Peyer's patch (tissue), 4 donors: ENCODE measurements at regions not wholly inside any gene's neighbourhood (a gene's known extent, or its start where the extent isn't known, plus 50 kb on each side); places are given as distances from the start of the nearest gene placed in this dataset.

Experiments
- DNase-seq, 3 donors: peaks; one replicate each; pipeline ENCODE4 v3.0.0-alpha.2; 2017 to 2019
- H3K27ac ChIP-seq, 4 donors: fragments of 200-600 bp; sonication (generic); one replicate each; pipeline ENCODE4 v1.5.1; 2016 to 2019
- H3K27me3 ChIP-seq, 2 donors: fragments of 200-600 bp; sonication (generic); one replicate each; pipeline ENCODE4 v1.5.1; 2019
- H3K36me3 ChIP-seq, 3 donors: fragments of 200-600 bp; sonication (generic); one replicate each; pipeline ENCODE4 v1.5.1; 2016 to 2019
- H3K4me1 ChIP-seq, 4 donors: fragments of 200-600 bp; sonication (generic); one replicate each; pipeline ENCODE4 v1.5.1; 2016 to 2019
- H3K4me3 ChIP-seq, 4 donors: fragments of 200-600 bp; sonication (generic); 1 replicate in 3 of 4; 2 replicates in 1 of 4; pipeline ENCODE4 v1.5.1; 2016 to 2019; ENCODE audit warnings: mild to moderate bottlenecking in 1 of 4
- H3K9me3 ChIP-seq, 4 donors: fragments of 200-600 bp; sonication (generic); one replicate each; pipeline ENCODE4 v1.5.1; 2016 to 2019; ENCODE audit warnings: mild to moderate bottlenecking in 1 of 4
- CTCF ChIP-seq, 6 experiments: fragments of 450-650 bp in 4 of 6; fragments of 200-600 bp in 2 of 6; sonication (generic) in 1 of 6; IDR thresholded peaks; one replicate each; pipeline ENCODE4 v1.5.1; 2017 to 2019; ENCODE audit warnings: antibody characterized with exemption in 6 of 6, mild to moderate bottlenecking in 3 of 6, moderate library complexity in 1 of 6
- POLR2A ChIP-seq, 2 donors: fragments of 450-650 bp; IDR thresholded peaks; one replicate each; pipeline ENCODE4 v1.5.1; 2017; ENCODE audit warnings: antibody characterized with exemption in 2 of 2, mild to moderate bottlenecking in 2 of 2, moderate library complexity in 2 of 2

GRCh38 chr10:129308953-129309564 lies 158.0 kb upstream of the MGMT start:
- TF ChIP-seq POLR2A (IDR thresholded peaks at IDR 0.05): no peak
- TF ChIP-seq CTCF (IDR thresholded peaks at IDR 0.05): no peak
- H3K27ac ChIP-seq: no peak overlapping the region
- no peak overlapping the region for H3K4me3 ChIP-seq
- H3K27me3 ChIP-seq: no peaks in the 10 kb centered on the region
- no peaks in the 10 kb centered on the region for H3K4me1 ChIP-seq
- DNase-seq: no peak
- H3K36me3 ChIP-seq: no peaks in the 10 kb centered on the region
- H3K9me3 ChIP-seq: no peaks in the 10 kb centered on the region

GRCh38 chr10:129309565-129309964 lies 157.5 kb upstream of the MGMT start:
- H3K9me3 ChIP-seq: no peaks in the 10 kb centered on the region

GRCh38 chr10:129310881-129311280 lies 156.2 kb upstream of the MGMT start:
- Histone ChIP-seq H3K9me3 (no peaks in the 10 kb centered on the region), H3K4me3 (no peak overlapping the region), H3K36me3 (no peaks in the 10 kb centered on the region), H3K27ac (no peak overlapping the region), H3K4me1 (no peaks in the 10 kb centered on the region), H3K27me3 (no peaks in the 10 kb centered on the region)
- TF ChIP-seq CTCF (IDR thresholded peaks at IDR 0.05) (no peak), POLR2A (IDR thresholded peaks at IDR 0.05) (no peak)
- DNase-seq: no peak

More at GRCh38 chr10:129309565-129309964, 157.5 kb upstream of the MGMT start:
- Histone ChIP-seq H3K4me1 (no peaks in the 10 kb centered on the region), H3K36me3 (no peaks in the 10 kb centered on the region), H3K4me3 (no peak overlapping the region), H3K27ac (no peak overlapping the region), H3K27me3 (no peaks in the 10 kb centered on the region)
- no peak for DNase-seq
- TF ChIP-seq POLR2A (IDR thresholded peaks at IDR 0.05): no peak
- TF ChIP-seq CTCF (IDR thresholded peaks at IDR 0.05): no peak

- TF ChIP-seq POLR2A (IDR thresholded peaks at IDR 0.05): no peak
Observed at GRCh38 chr10:129319934-129320333, 147.1 kb upstream of the MGMT start.

GRCh38 chr10:129320340-129320739 lies 146.7 kb upstream of the MGMT start:
- DNase-seq: no peak
- no peaks in the 10 kb centered on the region for H3K27me3 ChIP-seq
- no peaks in the 10 kb centered on the region for H3K4me1 ChIP-seq
- TF ChIP-seq POLR2A (IDR thresholded peaks at IDR 0.05): no peak
- TF ChIP-seq CTCF (IDR thresholded peaks at IDR 0.05): no peak
- H3K9me3 ChIP-seq: no peaks in the 10 kb centered on the region
- no peak overlapping the region for H3K4me3 ChIP-seq
- H3K27ac ChIP-seq: no peak overlapping the region
- H3K36me3 ChIP-seq: no peaks in the 10 kb centered on the region

More at GRCh38 chr10:129319934-129320333, 147.1 kb upstream of the MGMT start:
- Histone ChIP-seq H3K9me3 (no peaks in the 10 kb centered on the region), H3K36me3 (no peaks in the 10 kb centered on the region), H3K4me1 (no peaks in the 10 kb centered on the region), H3K4me3 (no peak overlapping the region), H3K27me3 (no peaks in the 10 kb centered on the region), H3K27ac (no peak overlapping the region)
- DNase-seq: no peak

GRCh38 chr10:129321727-129322126 lies 145.3 kb upstream of the MGMT start:
- TF ChIP-seq CTCF (IDR thresholded peaks at IDR 0.05) (no peak), POLR2A (IDR thresholded peaks at IDR 0.05) (no peak)
- H3K36me3 ChIP-seq: no peaks in the 10 kb centered on the region

More at GRCh38 chr10:129321727-129322126, 145.3 kb upstream of the MGMT start:
- H3K4me3 ChIP-seq: no peak overlapping the region
- no peak for DNase-seq
- H3K9me3 ChIP-seq: no peaks in the 10 kb centered on the region
- H3K27me3 ChIP-seq: no peaks in the 10 kb centered on the region
- no peak overlapping the region for H3K27ac ChIP-seq
- no peaks in the 10 kb centered on the region for H3K4me1 ChIP-seq
